Transverse colon (tissue), 4 donors: ENCODE measurements at regions not wholly inside any gene's neighbourhood (a gene's known extent, or its start where the extent isn't known, plus 50 kb on each side); places are given as distances from the start of the nearest gene placed in this dataset.

Experiments used
- POLR2AphosphoS5 ChIP-seq, 3 donors: sonication (generic); formaldehyde crosslinking; IDR thresholded peaks; one replicate each; pipeline ENCODE4 v1.6.1; 2016; ENCODE audit warnings: antibody characterized with exemption in 3 of 3
- TF ChIP-seq, protein P1 (sequence below), 5 experiments: fragments of 200-600 bp in 3 of 5; fragments of 450-650 bp in 2 of 5; sonication (generic) in 3 of 5; IDR thresholded peaks; 1 replicate in 2 of 5; 2 replicates in 3 of 5; pipeline ENCODE4 v1.5.1; 2016 to 2017; ENCODE audit warnings: antibody characterized with exemption in 5 of 5, inconsistent platforms in 3 of 5, mild to moderate bottlenecking in 2 of 5, moderate library complexity in 1 of 5

DNA sequence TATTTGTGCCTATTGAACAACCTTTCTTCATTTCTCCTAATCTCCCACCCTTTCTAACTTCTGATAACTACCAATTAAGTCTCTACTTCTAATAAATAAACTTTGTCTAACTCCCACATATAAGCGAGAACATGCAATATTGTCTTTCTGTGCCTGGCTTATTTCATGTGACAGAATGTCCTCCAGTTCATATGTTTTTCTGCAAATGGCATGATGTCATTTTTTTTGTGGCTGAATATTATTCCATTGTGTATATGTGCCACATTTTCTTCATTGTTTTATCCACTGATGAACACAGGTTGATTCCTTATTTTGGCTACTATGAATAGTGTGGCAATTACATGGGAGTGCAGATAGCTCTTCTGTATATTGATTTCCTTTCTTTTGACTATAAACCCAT is 1041.5 kb upstream of the MANEA start:
- TF ChIP-seq, protein P1, sequence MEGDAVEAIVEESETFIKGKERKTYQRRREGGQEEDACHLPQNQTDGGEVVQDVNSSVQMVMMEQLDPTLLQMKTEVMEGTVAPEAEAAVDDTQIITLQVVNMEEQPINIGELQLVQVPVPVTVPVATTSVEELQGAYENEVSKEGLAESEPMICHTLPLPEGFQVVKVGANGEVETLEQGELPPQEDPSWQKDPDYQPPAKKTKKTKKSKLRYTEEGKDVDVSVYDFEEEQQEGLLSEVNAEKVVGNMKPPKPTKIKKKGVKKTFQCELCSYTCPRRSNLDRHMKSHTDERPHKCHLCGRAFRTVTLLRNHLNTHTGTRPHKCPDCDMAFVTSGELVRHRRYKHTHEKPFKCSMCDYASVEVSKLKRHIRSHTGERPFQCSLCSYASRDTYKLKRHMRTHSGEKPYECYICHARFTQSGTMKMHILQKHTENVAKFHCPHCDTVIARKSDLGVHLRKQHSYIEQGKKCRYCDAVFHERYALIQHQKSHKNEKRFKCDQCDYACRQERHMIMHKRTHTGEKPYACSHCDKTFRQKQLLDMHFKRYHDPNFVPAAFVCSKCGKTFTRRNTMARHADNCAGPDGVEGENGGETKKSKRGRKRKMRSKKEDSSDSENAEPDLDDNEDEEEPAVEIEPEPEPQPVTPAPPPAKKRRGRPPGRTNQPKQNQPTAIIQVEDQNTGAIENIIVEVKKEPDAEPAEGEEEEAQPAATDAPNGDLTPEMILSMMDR (IDR thresholded peaks at IDR 0.05) = no peak
- no peak for TF ChIP-seq POLR2AphosphoS5 (IDR thresholded peaks at IDR 0.05)
